ENCODE measurements at regions not wholly inside any gene's neighbourhood (a gene's known extent, or its start where the extent isn't known, plus 50 kb on each side); places are given as distances from the start of the nearest gene placed in this dataset.

- Histone ChIP-seq H3K4me1 (ENCODE audit: low read depth) (no peaks in the 10 kb centered on the region), H3K4me3 (no peak overlapping the region)
These were observed 137.7 kb upstream of the APCDD1 start for GRCh38 chr18:10316778-10317177.

GRCh38 chr18:10317864-10318690 lies 136.4 kb upstream of the APCDD1 start:
- no peak overlapping the region for H3K4me3 ChIP-seq
- no peak for DNase-seq (ENCODE audit: low read depth in 1 of 2, low spot score in 1 of 2)
- H3K9me3 ChIP-seq (ENCODE audit: low read depth), result no peaks in the 10 kb centered on the region
- H3K27me3 ChIP-seq, result no peaks in the 10 kb centered on the region
- no peaks in the 10 kb centered on the region for H3K4me1 ChIP-seq (ENCODE audit: low read depth)
- TF ChIP-seq CTCF (IDR thresholded peaks at IDR 0.05; ENCODE audit: low read depth, low read length), result no peak
- H3K27ac ChIP-seq, result no peak overlapping the region
- no peaks in the 10 kb centered on the region for H3K36me3 ChIP-seq

More at GRCh38 chr18:10316778-10317177, 137.7 kb upstream of the APCDD1 start:
- no peaks in the 10 kb centered on the region for H3K9me3 ChIP-seq (ENCODE audit: low read depth)
- DNase-seq (ENCODE audit: low read depth in 1 of 2, low spot score in 1 of 2), result no peak
- no peaks in the 10 kb centered on the region for H3K27me3 ChIP-seq
- TF ChIP-seq CTCF (IDR thresholded peaks at IDR 0.05; ENCODE audit: low read depth, low read length), result no peak
- no peak overlapping the region for H3K27ac ChIP-seq
- H3K36me3 ChIP-seq, result no peaks in the 10 kb centered on the region

GRCh38 chr18:10318691-10318970 lies 135.8 kb upstream of the APCDD1 start:
- no peak for TF ChIP-seq CTCF (IDR thresholded peaks at IDR 0.05; ENCODE audit: low read depth, low read length)
- H3K4me3 ChIP-seq, result no peak overlapping the region
- peak in 1 of 2 donors; percentile 22 for DNase-seq (ENCODE audit: low read depth in 1 of 2, low spot score in 1 of 2)

GRCh38 chr18:10319026-10319425 lies 135.4 kb upstream of the APCDD1 start:
- Histone ChIP-seq H3K4me3 (no peak overlapping the region), H3K27ac (no peak overlapping the region), H3K4me1 (ENCODE audit: low read depth) (no peaks in the 10 kb centered on the region), H3K36me3 (no peaks in the 10 kb centered on the region), H3K9me3 (ENCODE audit: low read depth) (no peaks in the 10 kb centered on the region), H3K27me3 (no peaks in the 10 kb centered on the region)
- DNase-seq (ENCODE audit: low read depth in 1 of 2, low spot score in 1 of 2), result no peak
- no peak for TF ChIP-seq CTCF (IDR thresholded peaks at IDR 0.05; ENCODE audit: low read depth, low read length)

More at GRCh38 chr18:10318691-10318970, 135.8 kb upstream of the APCDD1 start:
- Histone ChIP-seq H3K36me3 (no peaks in the 10 kb centered on the region), H3K27ac (no peak overlapping the region), H3K27me3 (no peaks in the 10 kb centered on the region), H3K9me3 (ENCODE audit: low read depth) (no peaks in the 10 kb centered on the region), H3K4me1 (ENCODE audit: low read depth) (no peaks in the 10 kb centered on the region)

GRCh38 chr18:10319914-10320600 lies 134.4 kb upstream of the APCDD1 start:
- H3K36me3 ChIP-seq, result no peaks in the 10 kb centered on the region
- H3K27me3 ChIP-seq, result no peaks in the 10 kb centered on the region
- no peak for TF ChIP-seq CTCF (IDR thresholded peaks at IDR 0.05; ENCODE audit: low read depth, low read length)
- H3K4me1 ChIP-seq (ENCODE audit: low read depth), result no peaks in the 10 kb centered on the region
- H3K27ac ChIP-seq, result no peak overlapping the region
- H3K4me3 ChIP-seq, result no peak overlapping the region
- no peaks in the 10 kb centered on the region for H3K9me3 ChIP-seq (ENCODE audit: low read depth)
- DNase-seq (ENCODE audit: low read depth in 1 of 2, low spot score in 1 of 2), result no peak

All from cardiac muscle cell (in vitro differentiated cells and primary cell).